ENCODE measurements at regions not wholly inside any gene's neighbourhood (a gene's known extent, or its start where the extent isn't known, plus 50 kb on each side); places are given as distances from the start of the nearest gene placed in this dataset.

GRCh38 chr6:40753048-40753447 is 165.9 kb upstream of the LRFN2 start:
- ATAC-seq: no peak
- Histone ChIP-seq H3K27ac (ENCODE audit: extremely low read depth, low read depth, low read length) (no peak overlapping the region), H2AFZ (ENCODE audit: low read depth, low read length) (no peak overlapping the region), H3K36me3 (ENCODE audit: control insufficient read depth, insufficient read depth, low read length) (no peaks in the 10 kb centered on the region), H3K4me1 (replicated peaks in 1 of 2; ENCODE audit: control insufficient read depth in 2 of 2, insufficient read depth in 2 of 2, low read length in 2 of 2) (no peaks in the 10 kb centered on the region; a peak in 1 of 5 replicates), H3K4me3 (no peak overlapping the region), H3K9me1 (ENCODE audit: control insufficient read depth, insufficient read depth, low read length) (no peaks in the 10 kb centered on the region), H3K4me2 (ENCODE audit: insufficient read depth, low read length) (no peak overlapping the region), H3K27me3 (ENCODE audit: control insufficient read depth in 2 of 2, insufficient read depth in 2 of 2, low read length in 2 of 2) (peaks cover 36 to 57% of the 10 kb centered on the region in 2 experiments), H4K20me1 (replicated peaks; ENCODE audit: control insufficient read depth, insufficient read depth, low read length) (no peaks in the 10 kb centered on the region; the same call in 1 of the 2 replicates), H3K9ac (ENCODE audit: insufficient read depth in 1 of 2, low read depth in 2 of 2, low read length in 2 of 2) (no peak overlapping the region), H3K79me2 (ENCODE audit: control insufficient read depth, insufficient read depth, low read length) (no peaks in the 10 kb centered on the region), H3K9me3 (replicated peaks; ENCODE audit: control insufficient read depth, insufficient read depth, low read depth, low read length) (no peaks in the 10 kb centered on the region)
- no TSS peak for BruUV-seq (replicated peaks)
- ChIA-PET POLR2A (no interaction called here), CTCF (ENCODE audit: low intra/inter-chr PET ratio) (no interaction called here)
- FAIRE-seq: no peak
- 0% methylated on average over 3 of the region's 3 CpGs for WGBS (ENCODE audit: insufficient coverage, low coverage, missing lambda C conversion rate)
- intact Hi-C loops (cut with micrococcal nuclease) (no loop called here), in situ Hi-C loops (cut with MboI) (no loop called here)
- TF ChIP-seq SAP30 (IDR thresholded peaks at IDR 0.05; ENCODE audit: borderline replicate concordance, insufficient read depth, low read depth, low read length, poor library complexity, severe bottlenecking): no peak
- TF ChIP-seq RBM25 (IDR thresholded peaks at IDR 0.05; ENCODE audit: low read depth, low read length, severe bottlenecking): peak; percentile 50
- TF ChIP-seq KDM1A (IDR thresholded peaks at IDR 0.05): no peak
- no peak for DNase-seq (ENCODE audit: extremely low read depth in 1 of 4, low spot score in 3 of 4)

- Histone ChIP-seq H3K36me3 (ENCODE audit: control insufficient read depth, insufficient read depth, low read length) (no peaks in the 10 kb centered on the region), H3K79me2 (ENCODE audit: control insufficient read depth, insufficient read depth, low read length) (no peaks in the 10 kb centered on the region), H4K20me1 (replicated peaks; ENCODE audit: control insufficient read depth, insufficient read depth, low read length) (0 out of 2 replicates have a peak, but pooled peaks cover 6% of the 10 kb centered on the region), H3K27ac (ENCODE audit: extremely low read depth, low read depth, low read length) (no peak overlapping the region), H3K4me2 (ENCODE audit: insufficient read depth, low read length) (no peak overlapping the region), H2AFZ (ENCODE audit: low read depth, low read length) (no peak overlapping the region), H3K9ac (ENCODE audit: insufficient read depth in 1 of 2, low read depth in 2 of 2, low read length in 2 of 2) (no peak overlapping the region), H3K9me1 (ENCODE audit: control insufficient read depth, insufficient read depth, low read length) (no peaks in the 10 kb centered on the region), H3K9me3 (replicated peaks; ENCODE audit: control insufficient read depth, insufficient read depth, low read depth, low read length) (no peaks in the 10 kb centered on the region), H3K4me3 (no peak overlapping the region), H3K4me1 (replicated peaks in 1 of 2; ENCODE audit: control insufficient read depth in 2 of 2, insufficient read depth in 2 of 2, low read length in 2 of 2) (no peaks in the 10 kb centered on the region), H3K27me3 (ENCODE audit: control insufficient read depth in 2 of 2, insufficient read depth in 2 of 2, low read length in 2 of 2) (peaks cover 4 to 21% of the 10 kb centered on the region in 2 experiments; a peak in 3 of 5 replicates)
- no peak for TF ChIP-seq ZNF140 (CRISPR knock-in tag; IDR thresholded peaks at IDR 0.05)
- DNase-seq (ENCODE audit: extremely low read depth in 1 of 4, low spot score in 3 of 4) (no peak), ATAC-seq (no peak), FAIRE-seq (no peak)
- WGBS (ENCODE audit: insufficient coverage, low coverage, missing lambda C conversion rate): 0% methylated on average over 4 of the region's 4 CpGs
- intact Hi-C loops (cut with micrococcal nuclease): no loop called here
- POLR2A ChIA-PET: interaction anchor here (1.0 kb wide), 1 partner anchor 16 kb away, joined by 3 read pairs; no protein-coding TSS in a partner anchor
- BruUV-seq (replicated peaks): no TSS peak
- CTCF ChIA-PET (ENCODE audit: low intra/inter-chr PET ratio): no interaction called here
- in situ Hi-C loops (cut with MboI): no loop called here
Observed at GRCh38 chr6:40744835-40745234, 157.7 kb upstream of the LRFN2 start.
